Suprapubic skin (tissue), 4 donors: ENCODE measurements at regions not wholly inside any gene's neighbourhood (a gene's known extent, or its start where the extent isn't known, plus 50 kb on each side); places are given as distances from the start of the nearest gene placed in this dataset.

Experiments
- CTCF ChIP-seq, 2 donors: fragments of 200-600 bp in 1 of 2; fragments of 450-650 bp in 1 of 2; sonication (generic) in 1 of 2; IDR thresholded peaks; one replicate each; pipeline ENCODE4 v1.5.1; 2016 to 2019; ENCODE audit warnings: antibody characterized with exemption in 2 of 2, mild to moderate bottlenecking in 1 of 2, moderate library complexity in 1 of 2
- EP300 ChIP-seq: sonication (generic); formaldehyde crosslinking; IDR thresholded peaks from one replicate; pipeline ENCODE4 v1.6.1; 2017; ENCODE audit warnings: antibody characterized with exemption
- POLR2A ChIP-seq, 2 donors: fragments of 450-650 bp; IDR thresholded peaks; one replicate each; pipeline ENCODE4 v1.6.1; 2017; ENCODE audit warnings: antibody characterized with exemption in 2 of 2, mild to moderate bottlenecking in 2 of 2, moderate library complexity in 2 of 2
- POLR2AphosphoS5 ChIP-seq, 3 donors: sonication (generic); formaldehyde crosslinking; IDR thresholded peaks; one replicate each; pipeline ENCODE4 v1.6.1; 2017; ENCODE audit warnings: antibody characterized with exemption in 3 of 3

- TF ChIP-seq CTCF (IDR thresholded peaks at IDR 0.05) (no peak), EP300 (no peak), POLR2A (IDR thresholded peaks at IDR 0.05) (no peak), POLR2AphosphoS5 (IDR thresholded peaks at IDR 0.05) (no peak)
Observed at GRCh38 chr2:217307023-217307422, 447.2 kb upstream of the TNP1 start.
